OCI-LY3 (cell line): ENCODE measurements at regions not wholly inside any gene's neighbourhood (a gene's known extent, or its start where the extent isn't known, plus 50 kb on each side); places are given as distances from the start of the nearest gene placed in this dataset.

Experiments used
- CTCF ChIP-seq: fragments of 200-600, 300-600 bp; sonication (generic); IDR thresholded peaks from 2 replicates; pipeline ENCODE4 v1.5.1; 2014; ENCODE audit warnings: antibody characterized with exemption, low read length, low read depth
- EZH2phosphoT487 ChIP-seq: fragments of 200-600 bp; shearing (Covaris generic); IDR thresholded peaks from 2 replicates; pipeline ENCODE4 v1.6.1; 2018; ENCODE audit warnings: antibody characterized with exemption, mixed run types, low read depth

- no peak for TF ChIP-seq CTCF
- TF ChIP-seq EZH2phosphoT487, result no peak
Observed at GRCh38 chr12:63025116-63025515, 90.2 kb upstream of the PPM1H start.
